GOT3 (cell line): ENCODE measurements at regions not wholly inside any gene's neighbourhood (a gene's known extent, or its start where the extent isn't known, plus 50 kb on each side); places are given as distances from the start of the nearest gene placed in this dataset.
"Not testable (repeated sequence)": the region's sequence is repeated elsewhere in the genome, so short reads cannot be mapped to it uniquely, and the experiment has no call there.

Experiments
- DNase-seq: peaks from one replicate; lab custom pipeline; 2025; ENCODE audit warnings: mixed read lengths; lab: John Stamatoyannopoulos, UW

DNA sequence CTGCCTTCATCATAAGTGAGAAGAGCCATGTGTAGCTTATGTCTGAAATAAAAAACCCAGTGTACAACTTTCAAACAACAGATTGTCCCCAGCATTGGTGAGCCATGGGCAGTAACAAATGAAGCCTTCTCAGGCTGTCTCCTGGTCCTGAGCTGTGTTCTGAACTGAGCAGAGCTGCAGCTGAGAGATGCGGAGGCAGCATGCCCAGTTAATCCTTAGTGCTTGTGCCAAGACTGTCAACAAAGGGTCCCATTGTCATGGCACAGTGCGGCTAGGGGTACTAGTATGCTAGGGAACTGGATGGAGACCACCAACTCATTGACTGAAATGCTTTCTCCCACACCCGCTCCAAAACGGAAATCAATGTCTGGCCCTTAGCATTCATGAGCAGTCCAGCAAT is 154.3 kb downstream of the RMST start:
- no peak for DNase-seq

DNA sequence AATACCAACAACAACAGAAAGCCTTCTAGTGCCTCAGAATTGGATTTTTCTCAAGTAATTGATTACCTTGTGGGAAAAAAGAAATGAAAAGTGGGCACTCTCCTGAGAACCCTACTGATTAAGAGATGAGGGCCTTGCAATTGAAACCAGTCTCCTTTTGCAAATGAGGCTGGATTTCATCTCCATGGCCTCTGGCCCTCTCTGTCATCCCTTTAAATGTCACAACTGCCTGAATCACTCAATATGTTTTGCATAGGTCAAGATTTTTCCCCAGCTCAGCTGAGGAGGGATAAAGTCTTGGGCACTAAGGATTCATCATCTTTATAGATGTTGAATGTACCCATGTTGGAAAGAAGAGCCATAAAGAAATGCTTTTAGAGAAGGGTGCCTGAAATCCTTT is 166.4 kb downstream of the RMST start:
- no peak for DNase-seq

DNA sequence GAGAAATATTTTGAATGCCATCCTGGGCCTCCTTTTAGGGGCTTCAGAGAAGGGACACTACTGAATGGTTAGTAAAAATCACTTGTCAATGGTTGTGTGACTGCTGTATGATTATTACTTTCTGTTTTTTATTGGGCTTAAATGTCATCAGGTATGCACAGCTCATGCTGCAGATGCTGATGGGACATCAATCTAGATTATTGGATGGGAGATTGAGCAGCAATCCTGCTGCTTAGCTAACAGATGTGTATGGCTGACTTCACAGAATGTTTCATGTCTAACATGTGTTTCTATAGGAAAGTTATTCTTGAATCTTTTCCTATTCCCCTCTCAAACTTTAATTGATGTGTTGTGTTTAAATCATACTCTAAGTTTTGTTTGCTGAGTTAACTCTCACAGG is 166.8 kb downstream of the RMST start:
- no peak for DNase-seq

DNA sequence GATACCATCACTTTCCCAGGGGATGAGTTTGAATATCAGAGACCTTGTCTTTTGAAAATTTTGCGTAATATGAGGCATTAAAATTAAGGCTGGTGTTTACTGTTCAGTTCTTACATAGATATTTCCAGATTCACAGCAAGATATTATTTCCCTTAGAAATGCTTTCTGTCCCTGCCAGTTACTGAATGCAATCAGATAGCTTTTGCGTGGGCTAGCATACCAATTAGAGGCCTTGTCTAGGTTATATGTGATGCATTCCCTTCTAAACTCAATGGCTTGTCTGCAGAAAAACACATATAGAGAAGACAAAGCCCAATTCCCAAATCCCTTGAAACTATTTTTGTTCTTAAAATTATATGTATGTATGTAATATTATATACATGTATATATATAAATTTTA is 167.8 kb downstream of the RMST start:
- no peak for DNase-seq

DNA sequence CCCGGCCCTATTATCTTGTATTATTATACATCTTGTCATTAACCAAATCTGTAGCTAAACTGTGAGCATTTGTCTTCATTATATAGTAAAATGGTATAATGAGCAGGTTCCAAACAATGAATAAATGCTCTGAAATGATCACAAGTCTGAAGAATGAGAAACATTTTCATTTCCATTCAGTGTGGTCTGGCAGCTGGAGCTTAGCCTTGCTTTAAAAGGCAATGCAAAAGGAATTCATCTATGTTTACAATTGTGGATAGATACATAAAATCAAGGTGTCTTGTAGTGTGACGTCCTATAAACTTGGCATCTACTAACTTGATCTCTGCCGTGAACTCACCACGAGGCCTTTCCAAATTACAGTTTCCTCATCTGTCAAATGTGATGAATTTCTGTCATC is 168.3 kb downstream of the RMST start:
- no peak for DNase-seq

DNA sequence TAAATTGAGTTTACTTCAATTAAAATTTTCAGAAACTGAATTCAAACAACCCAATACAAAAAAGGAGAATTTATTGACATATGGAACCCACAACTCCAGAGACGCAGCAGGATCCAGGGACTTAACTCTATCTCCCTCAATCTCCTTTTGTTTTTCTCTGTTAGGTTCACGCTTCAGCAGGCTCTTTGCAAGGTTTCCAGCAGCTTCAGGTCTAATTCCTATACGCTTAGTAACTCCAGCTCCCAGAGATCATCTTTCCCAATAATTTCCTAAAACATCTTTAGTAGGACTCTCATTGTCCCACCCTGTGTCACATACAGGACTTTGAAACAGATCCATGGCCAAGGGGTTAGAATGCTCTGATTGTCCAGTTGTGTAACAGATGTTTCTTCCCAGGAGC is 175.2 kb downstream of the RMST start:
- DNase-seq, result no peak

DNA sequence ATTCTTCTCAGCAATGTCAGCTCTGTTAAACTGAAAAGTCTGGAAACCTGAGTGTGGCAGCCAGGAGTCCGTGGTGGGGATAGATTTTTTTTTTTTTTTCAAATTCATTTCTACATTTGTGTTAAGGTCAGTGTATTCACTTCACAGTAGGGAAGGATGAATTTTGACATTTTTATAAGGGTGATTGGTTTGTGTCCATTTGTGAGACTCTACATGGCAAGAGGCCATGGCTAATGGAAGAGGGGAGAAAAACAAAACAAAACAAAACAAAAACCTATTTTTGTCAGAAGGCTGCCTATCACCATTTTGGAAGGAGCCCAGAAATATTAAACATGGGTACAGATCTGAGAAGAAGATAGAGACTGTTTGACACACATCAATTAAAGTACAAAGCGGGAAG is 176.1 kb downstream of the RMST start:
- no peak for DNase-seq

DNA sequence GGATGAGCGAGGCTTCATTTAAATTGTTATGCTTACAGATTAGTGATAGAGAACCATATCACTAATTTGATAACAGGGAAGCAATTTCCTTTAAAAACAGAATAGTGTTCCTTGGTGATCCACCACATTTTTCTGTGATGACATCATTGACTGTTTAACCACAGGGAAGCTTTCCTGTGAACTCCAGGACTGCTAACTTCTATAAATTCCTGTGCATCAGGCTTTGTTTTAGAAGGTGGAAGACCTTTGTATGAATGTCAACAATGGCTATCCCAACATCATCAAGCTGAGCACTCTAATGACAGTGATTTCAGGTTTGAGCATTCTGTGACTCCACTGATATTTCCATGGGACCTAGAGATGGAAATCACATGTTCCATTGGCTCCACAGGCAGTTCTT is 177.1 kb downstream of the RMST start:
- DNase-seq, result no peak

DNA sequence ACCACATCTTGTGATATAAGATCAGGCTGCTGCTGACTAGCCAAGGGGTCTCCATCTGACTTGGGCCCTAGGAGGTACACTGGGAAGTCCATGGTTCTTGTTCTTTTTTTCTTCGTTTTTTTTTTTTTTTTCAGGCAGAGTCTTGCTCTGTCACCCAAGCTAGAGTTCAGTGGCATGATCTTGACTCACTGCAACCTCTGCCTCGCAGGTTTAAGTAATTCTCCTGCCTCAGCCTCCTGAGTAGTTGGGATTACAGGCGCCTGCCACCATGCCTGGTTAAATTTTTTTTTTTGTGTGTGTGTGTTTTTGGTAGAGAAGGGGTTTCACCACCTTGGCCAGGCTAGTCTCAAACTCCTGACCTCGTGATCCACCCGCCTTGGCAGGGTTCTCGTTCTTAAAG is 178.2 kb downstream of the RMST start:
- DNase-seq, result no peak

DNA sequence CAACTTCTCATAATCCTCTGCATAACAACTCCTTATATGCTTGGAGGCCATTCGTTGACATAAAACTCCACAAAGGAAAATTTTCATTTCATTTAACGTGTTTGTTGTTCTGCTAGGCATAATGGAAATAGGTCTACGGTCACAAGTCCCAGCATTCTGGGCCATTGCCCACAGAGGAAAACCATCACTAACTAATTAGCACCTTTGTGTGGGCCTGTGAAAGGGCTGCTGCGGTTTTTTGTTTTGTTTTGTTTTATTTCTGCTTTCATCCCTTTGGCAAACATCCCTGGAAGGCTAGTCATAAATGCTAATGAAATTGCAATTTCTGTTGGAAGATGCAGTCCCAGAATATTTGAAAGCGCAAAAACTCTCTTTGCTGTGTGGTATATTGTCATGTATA is 180.3 kb downstream of the RMST start:
- no peak for DNase-seq

DNA sequence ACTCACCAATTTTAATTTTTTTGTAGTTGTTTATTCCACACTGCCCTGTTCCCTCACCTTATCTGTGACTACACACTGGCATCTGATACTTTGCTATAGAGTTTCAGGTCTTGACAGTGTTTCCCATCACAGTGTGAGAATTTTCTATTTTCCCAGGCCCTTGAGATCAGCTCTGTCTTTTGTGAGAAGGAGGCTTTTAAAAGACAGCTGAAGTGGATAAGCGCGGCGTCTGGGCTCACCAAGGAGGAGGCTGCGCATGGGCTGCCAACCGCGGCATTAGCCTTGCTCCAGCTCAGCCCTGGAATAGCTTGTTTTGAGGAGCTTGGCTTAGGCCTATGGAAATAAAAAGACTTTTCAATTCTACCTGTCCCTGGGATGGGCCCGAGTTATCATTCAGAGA is 181.3 kb downstream of the RMST start:
- DNase-seq, result no peak

DNA sequence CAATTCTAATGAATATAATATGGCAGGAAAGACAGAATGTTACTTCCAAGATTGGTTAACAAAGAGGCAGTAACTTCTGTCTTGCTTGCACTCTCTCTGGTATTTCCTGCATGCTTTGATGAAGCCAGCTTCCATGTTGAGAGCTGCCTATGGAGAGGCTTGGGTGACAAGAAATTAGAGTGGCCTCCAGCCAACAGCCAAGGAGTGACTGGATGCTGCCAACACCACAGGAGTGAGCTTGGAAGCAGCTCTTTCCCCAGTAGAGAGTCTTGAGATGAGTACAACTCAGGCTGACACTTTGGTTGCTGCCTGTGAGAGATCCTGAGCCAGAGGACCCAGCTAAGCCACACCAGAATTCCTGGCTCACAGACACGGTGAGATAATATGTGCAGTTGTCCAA is 183.1 kb downstream of the RMST start:
- DNase-seq, result no peak

DNA sequence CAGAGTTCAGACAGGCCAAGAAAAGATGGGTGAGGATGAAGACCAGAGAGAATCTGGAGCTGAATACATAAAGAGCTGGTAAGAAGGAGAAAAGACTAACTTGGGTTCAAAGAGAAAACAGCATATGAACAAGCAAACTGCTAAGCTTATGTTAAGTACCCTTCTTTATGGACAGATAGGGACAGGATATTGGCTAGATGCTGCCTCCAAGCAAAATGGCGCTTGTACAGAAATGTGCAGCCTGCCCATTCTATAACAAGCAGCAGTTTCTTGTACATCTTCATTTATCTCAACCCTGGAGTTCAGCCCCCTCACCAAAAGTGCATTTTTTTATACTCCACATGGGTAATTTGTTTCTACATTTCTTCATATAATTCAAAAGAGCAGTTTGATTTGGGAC is 184.5 kb downstream of the RMST start:
- no peak for DNase-seq

DNA sequence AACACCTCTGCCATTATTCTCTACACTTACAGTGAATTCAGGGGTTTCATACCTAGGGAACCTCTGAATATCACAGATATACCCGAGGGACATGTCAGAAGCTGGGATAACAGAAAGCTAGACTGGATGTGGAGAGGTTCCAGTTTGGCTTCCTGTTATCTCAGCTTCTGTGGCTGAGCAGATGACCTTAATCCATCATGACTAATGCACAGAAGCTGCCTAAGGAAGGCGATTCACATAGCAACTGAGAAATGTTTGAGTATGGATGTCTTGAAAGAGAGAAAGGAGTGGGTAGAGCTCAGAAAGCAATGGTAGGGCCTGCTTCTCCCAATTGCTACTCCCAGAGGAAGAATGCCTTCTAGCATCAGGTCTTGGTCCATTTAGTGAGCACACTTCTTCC is 187.6 kb downstream of the RMST start:
- DNase-seq, result no peak

DNA sequence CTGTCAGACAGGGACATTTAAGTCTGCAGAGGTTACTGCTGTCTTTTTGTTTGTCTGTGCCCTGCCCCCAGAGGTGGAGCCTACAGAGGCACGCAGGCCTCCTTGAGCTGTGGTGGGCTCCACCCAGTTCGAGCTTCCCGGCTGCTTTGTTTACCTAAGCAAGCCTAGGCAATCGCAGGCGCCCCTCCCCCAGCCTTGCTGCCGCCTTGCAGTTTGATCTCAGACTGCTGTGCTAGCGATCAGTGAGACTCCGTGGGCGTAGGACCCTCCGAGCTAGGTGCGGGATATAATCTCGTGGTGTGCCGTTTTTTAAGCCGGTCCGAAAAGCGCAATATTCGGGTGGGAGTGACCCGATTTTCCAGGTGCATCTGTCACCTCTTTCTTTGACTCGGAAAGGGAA is 193.9 kb downstream of the RMST start:
- not testable (repeated sequence) for DNase-seq

DNA sequence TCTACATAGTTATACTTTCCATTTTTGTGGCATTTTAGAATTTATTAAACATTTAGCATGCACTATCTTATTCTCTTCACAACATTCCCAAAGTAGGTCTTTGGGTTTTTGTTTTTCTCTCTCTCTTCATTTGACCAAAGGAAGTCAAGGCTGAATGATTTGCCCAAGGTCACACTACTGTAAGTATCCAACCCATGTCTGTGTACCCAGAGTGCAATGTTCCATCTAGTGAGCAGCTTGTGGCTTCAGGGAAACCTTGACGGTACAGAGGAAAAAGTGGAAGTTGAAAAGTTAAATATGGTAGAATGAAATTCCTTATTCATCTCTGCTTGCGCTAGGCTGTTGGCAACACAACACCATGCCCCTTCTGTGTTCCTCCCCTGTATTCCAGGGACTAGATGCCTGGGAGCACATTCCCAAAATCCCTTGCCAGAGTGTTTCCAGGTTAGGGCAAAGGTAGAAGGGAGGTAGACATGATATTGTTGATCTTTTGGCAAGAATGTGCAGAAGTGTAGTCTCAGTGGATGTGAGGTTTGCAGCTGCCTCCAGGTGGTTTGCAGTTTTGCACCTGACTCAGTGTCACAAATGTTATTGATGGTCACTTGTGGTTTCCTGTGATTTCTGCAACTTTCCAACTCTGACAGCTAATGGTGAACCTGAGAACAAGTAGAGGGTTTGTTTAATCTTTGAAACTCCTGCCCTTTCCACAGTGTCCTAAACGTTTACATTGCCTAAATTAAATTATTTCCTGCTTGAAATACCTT is 196.7 kb downstream of the RMST start:
- no peak for DNase-seq

DNA sequence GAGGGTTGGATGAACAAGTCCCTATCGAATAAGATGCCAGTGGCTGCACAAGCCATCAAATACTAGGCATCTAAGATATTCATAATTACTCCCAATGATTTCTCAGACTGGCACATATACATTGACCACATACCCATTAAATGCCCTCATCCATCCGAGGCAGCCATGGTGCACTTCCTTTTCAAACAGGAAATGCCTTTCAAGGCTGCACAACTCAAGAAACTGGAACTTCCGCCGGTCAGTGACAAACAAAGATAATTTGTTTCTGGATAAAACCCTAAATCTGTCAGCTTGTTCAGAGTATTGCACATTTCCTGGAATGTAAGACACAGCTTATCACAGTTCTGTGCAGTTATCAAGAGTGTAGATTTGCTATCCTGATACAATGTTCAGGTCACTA is 203.7 kb downstream of the RMST start:
- DNase-seq, result no peak

DNA sequence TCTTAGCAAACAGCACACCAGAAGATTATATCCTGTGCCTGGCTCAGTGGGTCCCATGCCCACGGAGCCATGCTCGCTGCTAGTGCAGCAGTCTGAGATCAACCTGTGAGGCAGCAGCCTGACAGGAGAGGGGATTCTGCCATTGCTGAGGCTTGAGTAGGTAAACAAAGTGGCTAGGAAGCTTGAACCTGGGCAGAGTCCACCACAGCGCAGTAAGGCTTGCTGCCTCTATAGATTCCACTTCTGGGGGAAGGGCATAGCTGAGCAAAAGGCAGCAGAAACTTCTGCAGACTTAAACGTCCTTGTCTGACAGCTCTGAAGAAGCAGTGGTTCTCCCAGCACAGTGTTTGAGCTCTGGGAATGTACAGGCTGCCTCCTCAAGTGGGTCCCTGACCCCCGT is 210.3 kb downstream of the RMST start:
- DNase-seq, result no peak

DNA sequence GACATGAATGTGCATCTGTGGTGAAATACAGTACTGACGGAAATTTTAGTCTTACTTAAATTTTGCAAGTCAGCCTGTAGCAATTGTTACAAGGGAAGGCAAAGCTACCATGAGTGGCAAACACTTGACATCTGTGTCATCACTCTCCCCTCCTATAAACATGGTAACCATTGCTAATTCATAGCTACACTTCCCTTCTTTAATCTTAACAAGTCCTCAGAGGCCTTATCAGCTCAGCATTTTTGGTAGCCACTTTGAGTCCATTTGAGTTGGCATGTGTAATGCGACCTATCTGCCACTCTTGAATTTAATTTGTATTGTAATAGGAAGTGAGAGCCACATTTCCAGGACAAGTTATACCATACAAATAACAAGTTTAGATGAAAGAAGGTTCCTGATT is 218.1 kb downstream of the RMST start:
- no peak for DNase-seq

DNA sequence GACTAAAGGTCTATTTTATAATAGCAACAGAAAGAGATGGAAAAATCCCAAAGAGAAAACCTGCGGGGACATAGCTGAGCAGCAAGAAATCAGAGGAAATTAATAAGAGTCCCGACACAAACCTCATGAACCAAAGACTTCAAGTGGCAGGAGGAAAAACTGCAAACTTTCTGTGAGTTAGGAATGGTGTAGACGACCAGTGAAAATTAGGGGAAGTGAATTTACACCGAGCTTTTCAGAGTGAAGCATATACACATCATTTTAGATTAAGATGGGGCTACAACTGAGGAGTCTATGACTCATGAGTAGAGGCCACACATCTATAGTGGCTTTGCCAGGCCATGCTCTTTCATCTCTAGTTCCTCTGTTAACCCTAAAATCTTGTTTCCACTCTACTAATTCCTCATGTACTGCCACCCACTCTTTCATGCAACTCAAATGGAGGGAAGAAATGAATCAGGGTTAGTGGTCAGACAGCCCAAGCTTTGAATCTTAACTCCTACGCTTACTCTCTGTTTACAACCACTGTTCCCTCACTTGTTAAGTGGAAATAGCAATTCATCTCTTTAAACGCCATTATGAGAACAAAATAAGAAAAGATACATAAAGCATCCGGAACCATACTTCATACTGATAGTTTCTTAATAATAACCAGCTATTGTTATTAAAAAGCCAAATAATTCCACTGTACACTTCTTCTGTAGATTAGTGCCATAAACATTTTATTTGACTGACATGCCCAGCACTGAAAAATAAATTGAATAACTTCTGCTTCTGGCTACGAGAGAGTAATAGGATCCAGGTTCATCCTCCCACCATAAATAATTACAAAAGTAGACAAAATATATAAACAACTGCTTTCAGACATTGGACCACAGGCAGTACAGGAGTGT is 219.3 kb downstream of the RMST start:
- no peak for DNase-seq

DNA sequence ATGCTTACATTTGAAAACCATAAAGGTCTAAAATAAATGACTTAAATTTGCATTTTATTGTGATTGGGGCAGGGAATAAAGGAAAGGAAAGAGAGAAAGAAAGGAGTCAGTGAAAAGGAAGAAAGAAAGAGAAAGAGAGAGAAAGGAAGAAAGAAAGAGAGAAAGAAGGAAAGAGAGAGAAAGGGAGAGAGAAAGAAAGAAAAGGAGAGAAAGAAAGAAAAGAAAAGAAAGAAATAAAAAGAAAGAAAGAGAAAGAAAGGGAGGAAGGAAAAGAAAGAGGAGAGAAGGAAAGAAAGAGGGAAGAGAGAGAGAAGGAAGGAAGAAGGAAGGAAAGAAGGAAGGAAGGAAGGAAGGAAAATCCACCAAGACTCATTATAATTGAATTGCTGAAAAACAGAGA is 222.8 kb downstream of the RMST start:
- no peak for DNase-seq

DNA sequence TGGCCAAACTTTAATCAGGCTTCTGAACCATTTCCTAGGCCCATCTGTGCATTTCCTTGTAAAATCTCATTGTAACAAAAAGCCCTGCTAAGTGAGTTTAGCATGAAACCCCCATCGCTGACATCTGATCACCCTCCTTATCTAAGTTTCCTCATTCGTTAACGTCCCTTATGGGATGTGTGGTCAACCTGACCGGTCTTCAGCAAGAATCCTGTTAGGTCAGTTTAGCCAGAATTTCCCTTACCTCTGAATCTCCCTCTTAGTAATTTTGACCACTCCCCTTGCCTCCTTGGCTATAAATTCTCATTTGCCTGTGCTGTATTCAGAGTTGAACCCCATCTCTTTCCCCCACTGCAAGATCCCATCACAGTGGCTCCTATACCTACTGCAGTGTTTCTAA is 239.3 kb downstream of the RMST start:
- DNase-seq, result no peak

DNA sequence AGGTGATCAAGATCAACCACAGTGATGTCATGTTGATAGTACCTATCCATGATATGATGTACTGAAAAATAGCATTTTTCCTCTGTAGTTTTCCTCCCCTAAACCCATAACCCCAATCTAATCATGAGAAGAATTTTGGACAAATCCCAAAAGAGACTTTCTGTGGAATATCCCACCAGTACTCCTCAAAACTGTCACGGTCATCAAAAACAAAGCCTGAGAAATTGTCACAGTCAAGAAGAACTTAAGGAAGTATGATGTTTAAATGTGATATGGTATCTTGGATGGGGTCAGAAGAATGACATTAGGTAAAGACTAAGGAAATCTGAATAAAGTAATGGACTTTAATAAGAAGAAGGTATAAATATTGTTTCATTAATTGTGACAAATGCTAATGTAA is 248.8 kb downstream of the RMST start:
- DNase-seq, result no peak

DNA sequence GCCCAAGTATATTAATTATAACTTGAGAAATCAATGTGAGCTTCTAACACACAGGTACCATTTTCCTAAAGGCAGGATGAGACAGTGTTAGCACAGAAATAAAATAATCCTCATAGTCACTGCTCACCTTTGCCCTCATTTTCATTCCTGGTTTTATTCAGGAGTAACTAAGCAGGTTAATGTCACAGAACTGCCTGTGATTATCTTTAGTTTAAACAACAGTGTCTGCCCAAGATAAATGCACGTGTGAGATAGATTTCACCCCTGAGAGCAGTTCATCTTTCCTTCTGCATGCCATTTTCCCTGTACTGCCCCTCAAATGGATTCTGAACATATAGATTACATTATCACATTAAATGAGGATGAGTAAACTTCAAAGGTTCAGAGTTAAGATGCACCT is 250.7 kb downstream of the RMST start:
- DNase-seq, result no peak
